AG04449 (cell line): ENCODE measurements at regions not wholly inside any gene's neighbourhood (a gene's known extent, or its start where the extent isn't known, plus 50 kb on each side); places are given as distances from the start of the nearest gene placed in this dataset.

Experiments used
- CTCF ChIA-PET: fragments of 350-600 bp; formaldehyde crosslinking; extraction: SDS; loops from one replicate; lab custom pipeline; 2021; ENCODE audit warnings: antibody characterized with exemption; lab: Yijun Ruan, JAX
- POLR2A ChIA-PET: fragments of 400-600, 350-600 bp; formaldehyde crosslinking; extraction: SDS; loops from one replicate; lab custom pipeline; 2020; ENCODE audit warnings: antibody characterized with exemption, inconsistent platforms; lab: Yijun Ruan, JAX
- DNase-seq: peaks from one replicate; pipeline ENCODE4 v3.0.0-alpha.2; 2010; ENCODE audit warnings: low read depth, low spot score
- H3K4me3 ChIP-seq: 2 replicates; pipeline ENCODE4 v1.5.1; 2011; ENCODE audit warnings: low read depth, mild to moderate bottlenecking, control low read depth, low read length
- CTCF ChIP-seq: IDR thresholded peaks from one replicate; pipeline ENCODE4 v1.5.1; 2011; ENCODE audit warnings: mild to moderate bottlenecking, moderate library complexity, low read length, control low read depth, inconsistent platforms; ENCODE audit not compliant: insufficient read depth; ENCODE audit errors: missing control alignments

- POLR2A ChIA-PET: no interaction called here
- H3K4me3 ChIP-seq: no peak overlapping the region
- no peak for DNase-seq
- CTCF ChIA-PET: interaction anchor here (0.6 to 2.4 kb wide), 5 partner anchors 11 to 382 kb away, joined by 3 to 12 read pairs (median 3); no protein-coding TSS in a partner anchor
- TF ChIP-seq CTCF: no peak
Measured at GRCh38 chr16:85335584-85336491, 223.6 kb upstream of the CIBAR2 start.

GRCh38 chr16:85337910-85338637 lies 225.8 kb upstream of the CIBAR2 start:
- CTCF ChIA-PET: interaction anchor here (0.9 to 1.6 kb wide), 5 partner anchors 19 to 211 kb away, joined by 3 to 5 read pairs (median 3); no protein-coding TSS in a partner anchor
- no peak for DNase-seq
- POLR2A ChIA-PET: no interaction called here
- no peak overlapping the region for H3K4me3 ChIP-seq
- TF ChIP-seq CTCF: no peak

GRCh38 chr16:85338638-85338982 lies 226.3 kb upstream of the CIBAR2 start:
- TF ChIP-seq CTCF: no peak
- CTCF ChIA-PET: interaction anchor here (0.9 to 1.6 kb wide), 5 partner anchors 8 to 212 kb away, joined by 3 to 7 read pairs (median 4); no protein-coding TSS in a partner anchor
- DNase-seq: no peak
- POLR2A ChIA-PET: no interaction called here
- no peak overlapping the region for H3K4me3 ChIP-seq

GRCh38 chr16:85338989-85339685 lies 226.9 kb upstream of the CIBAR2 start:
- H3K4me3 ChIP-seq: no peak overlapping the region
- ChIA-PET POLR2A (no interaction called here), CTCF (interaction anchor here (0.9 to 1.6 kb wide), 6 partner anchors 8 to 212 kb away, joined by 3 to 7 read pairs (median 4); no protein-coding TSS in a partner anchor)
- no peak for TF ChIP-seq CTCF
- no peak for DNase-seq

- CTCF ChIA-PET: interaction anchor here (1.2 to 1.5 kb wide), 3 partner anchors 8 to 274 kb away, joined by 4 read pairs; no protein-coding TSS in a partner anchor
- H3K4me3 ChIP-seq: no peak overlapping the region
- no peak for DNase-seq
- POLR2A ChIA-PET: no interaction called here
- TF ChIP-seq CTCF: no peak
Measured at GRCh38 chr16:85341972-85342695, 229.9 kb upstream of the CIBAR2 start.
